ENCODE measurements at regions not wholly inside any gene's neighbourhood (a gene's known extent, or its start where the extent isn't known, plus 50 kb on each side); places are given as distances from the start of the nearest gene placed in this dataset.
"Not testable (repeated sequence)": the region's sequence is repeated elsewhere in the genome, so short reads cannot be mapped to it uniquely, and the experiment has no call there.

DNA sequence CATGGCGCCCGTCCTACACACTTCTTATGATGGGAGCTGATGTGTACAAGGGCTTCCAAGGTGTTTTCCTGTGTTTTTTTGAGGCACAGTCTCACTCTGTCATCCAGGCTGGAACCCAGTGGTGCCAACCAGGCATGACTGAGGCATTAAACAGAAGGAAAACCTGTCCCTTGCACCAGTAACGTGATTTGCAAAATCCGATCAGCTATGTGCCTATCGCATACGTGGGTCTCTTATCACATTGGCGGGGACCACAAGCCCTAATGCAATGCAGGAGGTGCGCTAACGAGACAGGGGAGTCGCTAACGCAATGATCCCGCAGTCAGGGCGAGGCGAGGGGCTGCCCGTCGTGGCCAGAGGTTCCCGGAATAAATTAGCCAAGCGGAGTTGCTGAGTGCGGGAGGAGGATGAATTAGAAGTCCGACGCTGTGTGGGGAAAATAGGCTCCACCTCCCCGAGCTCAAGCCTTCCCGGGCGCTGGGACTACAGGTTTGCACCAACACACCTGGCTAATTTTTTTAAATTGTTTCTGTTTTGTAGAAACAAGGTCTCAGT, 162.7 kb downstream of the SHOX start:
- no peak for DNase-seq (ENCODE audit: low read depth)

GRCh38 chrX:791479-792034, 161.0 kb downstream of the SHOX start:
- DNase-seq (ENCODE audit: low read depth): no peak

DNA sequence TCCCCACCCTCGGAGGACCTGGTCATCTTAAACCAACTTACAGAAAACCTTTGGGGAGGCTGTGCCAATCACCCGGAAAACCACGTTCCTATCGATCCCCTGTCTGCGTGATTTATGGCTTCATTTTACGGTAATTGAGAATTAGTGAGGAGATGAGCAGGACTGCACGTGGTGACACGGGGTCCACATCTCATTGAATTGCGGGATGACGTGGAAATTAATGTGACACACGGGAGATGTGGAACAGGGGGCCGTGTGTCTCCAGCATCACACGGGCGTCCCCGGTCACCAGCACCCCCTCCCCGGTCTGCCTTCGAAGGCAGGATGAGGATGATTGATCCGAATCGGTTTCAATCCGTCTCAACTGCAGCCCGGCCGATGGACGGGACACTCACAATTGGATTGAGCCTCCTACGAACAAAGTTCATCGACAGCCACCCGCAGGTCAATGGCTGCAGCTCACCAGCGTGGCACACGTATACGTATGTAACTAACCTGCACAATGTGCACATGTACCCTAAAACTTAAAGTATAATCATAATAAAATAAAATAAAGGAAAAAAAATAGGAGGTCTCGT, 160.3 kb downstream of the SHOX start:
- no peak for DNase-seq (ENCODE audit: low read depth)

- DNase-seq (ENCODE audit: low read depth): no peak
Observed at GRCh38 chrX:790041-790506, 159.5 kb downstream of the SHOX start.

DNA sequence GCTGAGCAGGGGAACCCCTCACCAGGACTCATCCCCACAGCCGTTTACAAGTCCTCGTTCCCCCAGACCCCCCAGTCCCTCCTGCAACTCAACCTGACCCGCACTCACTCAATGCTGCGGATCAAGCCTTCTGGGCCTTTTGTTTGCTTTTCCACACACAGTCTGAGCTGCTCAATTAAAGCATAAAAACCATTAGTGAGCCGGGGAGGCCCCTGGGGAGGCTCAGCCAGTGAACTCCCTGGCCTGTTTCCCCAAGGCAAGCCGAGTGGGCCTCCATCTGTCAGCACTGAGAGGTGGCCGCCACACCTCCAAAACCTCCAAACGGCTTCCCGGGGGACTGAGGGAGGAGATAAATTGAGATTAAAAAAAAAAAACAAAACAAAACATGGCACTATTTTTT, 158.5 kb downstream of the SHOX start:
- no peak for DNase-seq (ENCODE audit: low read depth)

DNA sequence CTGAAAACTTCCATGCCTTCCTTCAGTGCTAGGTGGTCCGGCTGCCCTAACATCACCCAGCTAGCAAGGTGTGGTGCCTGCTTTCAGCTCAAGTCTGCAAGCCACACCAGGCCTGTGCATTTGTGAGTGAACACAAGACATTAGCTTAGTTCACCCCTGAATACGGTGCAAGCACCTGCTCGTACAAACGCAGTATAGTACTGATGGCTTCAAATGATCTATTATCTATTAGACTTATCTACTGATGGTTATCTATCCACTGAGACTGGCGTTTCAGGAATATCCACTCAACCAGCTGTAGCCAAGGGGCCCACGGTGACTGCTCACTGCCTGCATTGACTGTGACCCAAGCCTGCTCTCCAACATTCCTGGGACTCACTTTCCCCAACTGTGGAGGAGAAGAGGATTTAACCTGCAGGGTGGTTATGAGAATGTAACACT, 155.9 kb downstream of the SHOX start:
- no peak for DNase-seq (ENCODE audit: low read depth)

- DNase-seq (ENCODE audit: low read depth): no peak
Observed at GRCh38 chrX:784829-785228, 154.2 kb downstream of the SHOX start.

DNA sequence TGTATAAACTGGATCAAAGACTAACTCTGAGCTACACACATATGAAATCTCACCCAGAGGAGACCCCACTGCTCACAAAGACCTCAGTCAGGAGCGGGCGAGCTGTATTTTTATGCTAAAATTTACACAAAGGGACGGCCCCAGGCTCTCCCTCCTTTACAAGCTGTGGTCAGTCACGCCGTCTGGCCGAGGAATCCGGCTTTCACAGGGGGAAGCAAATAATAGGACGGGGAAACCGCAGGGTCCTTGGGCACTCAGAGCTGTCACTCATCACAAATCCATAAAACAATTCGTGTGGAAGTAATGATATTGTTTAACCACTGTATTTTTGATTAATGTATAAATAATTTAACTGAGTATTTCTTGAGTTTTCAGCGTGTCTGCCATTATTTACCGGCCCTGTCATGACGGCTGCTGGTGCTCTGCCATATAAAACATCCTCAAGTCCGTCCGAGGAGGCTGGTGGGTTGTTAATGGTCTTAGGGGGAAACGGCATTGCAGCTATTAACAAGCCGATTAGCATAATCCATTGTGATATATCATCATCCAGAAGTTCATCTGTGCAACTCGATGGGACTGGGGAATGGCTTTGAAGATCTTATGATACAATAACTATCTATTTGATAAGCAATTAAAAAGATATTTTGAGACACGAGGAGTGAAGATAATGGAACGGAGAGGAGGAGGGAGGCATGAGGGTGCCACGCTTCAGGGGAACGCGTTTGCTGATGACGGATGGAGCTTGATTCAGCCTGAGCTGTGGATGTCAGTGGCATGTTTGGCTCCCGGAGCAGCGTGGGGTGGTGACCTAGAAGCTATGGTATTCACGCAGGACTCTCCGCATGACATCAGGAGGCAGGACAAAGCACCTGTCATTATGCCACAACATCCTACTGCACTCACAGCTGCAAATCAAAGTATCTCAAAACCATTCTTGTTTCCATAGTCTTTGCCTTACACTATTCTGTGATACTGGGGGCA, 150.9 kb downstream of the SHOX start:
- no peak for DNase-seq (ENCODE audit: low read depth)

DNA sequence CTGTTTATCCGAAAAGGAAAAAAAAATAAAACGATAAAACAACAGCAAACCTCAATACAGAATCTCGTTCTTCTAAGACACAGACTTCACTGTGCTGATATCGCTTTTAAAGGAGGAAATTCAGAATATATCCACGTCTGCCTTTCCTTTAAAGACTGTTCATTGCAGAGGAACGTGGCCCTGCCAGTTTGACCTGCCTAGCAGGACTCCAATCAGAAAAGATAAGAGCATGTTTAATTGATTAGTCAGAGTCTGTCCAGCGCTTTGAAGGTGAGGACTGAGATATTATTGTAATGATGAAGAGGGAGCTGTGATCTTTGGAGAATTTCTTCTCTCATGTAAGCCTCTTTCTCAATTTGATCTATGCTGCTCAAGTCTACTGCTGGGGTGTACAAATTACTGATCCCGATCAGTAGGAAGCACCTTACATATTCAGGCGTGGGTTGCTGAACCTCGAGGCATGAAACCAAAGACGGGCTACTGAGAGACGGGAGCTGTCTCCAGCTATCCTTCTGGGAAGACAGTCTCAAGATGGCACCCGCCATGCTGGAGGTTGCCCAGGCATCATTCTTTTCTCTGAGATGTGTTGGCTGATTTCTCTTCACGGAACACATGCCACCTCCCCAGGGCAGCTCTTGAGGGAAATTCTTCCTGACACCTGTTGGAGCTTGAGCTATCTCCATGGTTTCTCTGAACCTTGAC, 146.1 kb downstream of the SHOX start:
- no peak for DNase-seq (ENCODE audit: low read depth)

- no peak for DNase-seq (ENCODE audit: low read depth)
Observed at GRCh38 chrX:776061-776460, 145.5 kb downstream of the SHOX start.

DNA sequence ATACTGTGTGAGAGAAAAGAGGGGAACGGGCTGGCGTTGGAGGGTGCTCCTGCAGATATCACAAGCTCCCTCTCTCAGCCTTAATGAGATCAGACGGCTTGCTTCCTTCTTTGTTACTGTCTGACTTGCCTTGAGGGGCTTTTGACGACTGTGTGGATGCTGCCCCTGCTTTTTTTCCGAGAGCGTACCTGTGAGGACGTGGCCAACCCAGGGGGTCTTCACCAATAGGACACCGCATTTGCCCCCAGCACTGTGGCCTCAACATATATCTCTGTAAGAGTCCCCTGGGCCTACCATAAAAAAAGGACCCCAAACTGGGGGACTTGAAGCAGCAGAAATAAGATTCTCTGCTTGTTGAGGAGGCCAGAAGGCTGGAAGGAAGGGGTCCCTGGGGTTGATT, 143.9 kb downstream of the SHOX start:
- DNase-seq (ENCODE audit: low read depth): no peak

GRCh38 chrX:773292-774025, 142.9 kb downstream of the SHOX start:
- no peak for DNase-seq (ENCODE audit: low read depth)

DNA sequence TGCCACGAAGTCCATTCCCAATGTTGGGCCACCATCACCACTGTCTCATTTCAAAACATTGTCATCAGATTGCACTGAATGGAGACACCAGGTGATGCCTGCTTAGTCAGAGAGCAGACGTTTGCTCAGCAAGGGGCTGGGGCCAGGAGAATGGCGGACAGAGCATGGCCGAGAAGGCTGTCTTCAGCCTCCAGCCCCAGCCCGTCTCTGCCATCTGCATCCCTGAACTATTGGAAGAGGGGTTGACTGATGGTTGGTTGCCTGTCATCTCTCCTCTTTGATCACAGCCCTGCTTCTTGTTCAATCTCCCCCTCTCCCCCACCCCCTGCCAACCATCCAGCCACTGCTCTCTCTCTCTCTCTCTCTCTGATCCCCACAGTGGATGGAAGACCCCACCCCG, 140.9 kb downstream of the SHOX start:
- no peak for DNase-seq (ENCODE audit: low read depth)

DNA sequence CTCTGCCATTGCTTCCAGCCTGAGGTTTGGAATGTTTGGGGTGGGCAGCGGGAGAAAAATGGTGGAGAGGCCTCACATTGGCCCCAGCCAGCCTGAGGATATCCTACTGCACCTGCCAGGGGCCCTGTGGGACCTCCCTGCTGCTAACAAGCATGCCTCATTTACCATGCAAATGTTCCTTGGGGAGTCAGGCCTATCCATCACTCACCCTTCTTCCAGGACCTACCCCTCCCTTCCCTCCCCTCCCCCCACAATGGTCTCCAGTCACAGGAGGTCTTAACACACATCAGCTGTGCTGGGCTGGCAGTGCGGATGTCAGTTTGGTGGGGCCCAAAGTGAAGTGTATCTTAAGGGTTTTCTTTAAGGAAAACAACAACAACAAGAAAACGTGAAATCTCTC, 139.2 kb downstream of the SHOX start:
- DNase-seq (ENCODE audit: low read depth): no peak

GRCh38 chrX:768596-768995, 138.0 kb downstream of the SHOX start:
- no peak for DNase-seq (ENCODE audit: low read depth)

DNA sequence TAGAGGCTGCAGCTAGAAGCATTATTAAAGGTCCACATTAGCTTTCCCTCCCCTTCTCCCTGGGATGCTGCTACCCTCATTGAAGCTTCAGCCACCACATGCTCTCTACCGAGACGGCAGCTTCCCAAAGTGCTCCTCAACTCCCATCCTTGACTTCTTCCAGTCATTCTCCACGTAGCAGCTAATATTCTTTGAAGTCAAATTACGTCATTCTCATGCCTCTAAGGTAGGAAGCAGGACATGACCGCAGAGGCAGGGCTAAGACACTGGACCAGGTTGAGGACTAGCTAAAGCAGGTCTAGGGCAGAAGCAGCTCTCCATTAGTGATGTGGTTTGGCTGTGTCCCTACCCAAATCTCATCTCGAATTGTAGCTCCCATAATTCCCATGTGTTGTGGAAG, 128.3 kb downstream of the SHOX start:
- no peak for DNase-seq (ENCODE audit: low read depth)

GRCh38 chrX:750812-751211, 120.2 kb downstream of the SHOX start:
- DNase-seq (ENCODE audit: low read depth): no peak

GRCh38 chrX:750263-750662, 119.7 kb downstream of the SHOX start:
- DNase-seq (ENCODE audit: low read depth): no peak

DNA sequence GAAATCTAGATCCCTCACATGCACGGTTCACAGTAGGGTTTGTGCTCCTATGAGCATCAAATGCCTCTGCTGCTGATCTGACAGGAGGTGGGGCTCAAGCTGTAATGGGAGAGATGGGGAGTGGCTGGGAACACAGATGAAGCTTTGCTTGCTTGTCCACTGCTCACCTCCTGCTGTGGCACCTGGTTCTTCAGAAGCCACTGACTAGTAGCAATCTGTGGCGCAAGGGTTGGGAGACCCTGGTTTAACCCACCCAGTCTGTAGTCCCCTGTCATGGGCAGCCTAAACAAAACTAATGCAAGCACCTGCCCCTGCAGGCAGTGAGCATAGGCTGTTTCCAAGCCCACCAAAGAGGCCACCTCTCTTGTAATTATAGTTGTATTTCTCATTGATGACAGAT, 116.6 kb downstream of the SHOX start:
- no peak for DNase-seq (ENCODE audit: low read depth)

DNA sequence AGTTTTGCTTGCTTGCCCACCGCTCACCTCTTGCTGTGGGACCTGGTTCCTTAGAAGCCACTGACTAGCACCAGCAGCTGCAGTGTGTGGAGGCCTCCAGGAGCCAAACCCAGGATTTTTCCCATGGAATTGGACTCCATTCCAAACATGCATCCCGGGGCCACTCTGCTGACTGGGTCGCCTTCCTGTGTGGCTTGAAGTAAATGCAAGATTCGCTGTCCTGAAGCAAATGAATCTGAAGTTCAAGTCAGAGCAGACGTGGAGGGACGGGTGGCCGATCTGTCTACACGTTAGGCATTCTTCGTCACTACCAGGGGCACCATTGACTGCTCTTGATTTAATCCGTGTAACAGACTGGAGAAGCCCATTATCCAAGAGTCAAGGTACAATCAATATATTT, 109.0 kb downstream of the SHOX start:
- DNase-seq (ENCODE audit: low read depth): no peak

GRCh38 chrX:737021-737420, 106.4 kb downstream of the SHOX start:
- DNase-seq (ENCODE audit: low read depth): not testable (repeated sequence)

- no peak for DNase-seq (ENCODE audit: low read depth)
Observed at GRCh38 chrX:734362-734761, 103.8 kb downstream of the SHOX start.

Data from non-pigmented ciliary epithelial cell (primary cell).